K562 (cell line): ENCODE measurements at regions not wholly inside any gene's neighbourhood (a gene's known extent, or its start where the extent isn't known, plus 50 kb on each side); places are given as distances from the start of the nearest gene placed in this dataset.

Experiments
- BRD4 ChIP-seq: fragments of 200-600 bp; sonication (generic); IDR thresholded peaks from 2 replicates; pipeline ENCODE4 v1.6.1; 2017; ENCODE audit warnings: inconsistent platforms
- CCAR2 ChIP-seq: fragments of 200-400 bp; formaldehyde crosslinking; IDR thresholded peaks from 2 replicates; pipeline ENCODE4 v1.6.1; 2017; ENCODE audit warnings: mild to moderate bottlenecking, low read depth, low read length
- CTCF ChIP-seq, 3 experiments: IDR thresholded peaks in 2 of 3; conservative IDR thresholded peaks in 1 of 3; 2 replicates each; pipeline ENCODE4 v1.5.1; 2011 to 2012; ENCODE audit warnings: low read length in 3 of 3, mild to moderate bottlenecking in 3 of 3, control low read depth in 2 of 3, improper control_type of control experiment in 1 of 3, inconsistent platforms in 1 of 3, low read depth in 1 of 3, mixed read lengths in 1 of 3, moderate library complexity in 1 of 3; ENCODE audit not compliant: insufficient read depth in 2 of 3
- FOXM1 ChIP-seq, 2 experiments: fragments of 450-650 bp in 1 of 2; sonication (generic) in 1 of 2; formaldehyde crosslinking in 1 of 2; IDR thresholded peaks; 2 replicates each; pipeline versions ENCODE4 v1.6.1 to v1.9.0; 2017 to 2022; ENCODE audit warnings: low read depth in 2 of 2, mild to moderate bottlenecking in 2 of 2, missing genetic modification reagents in 1 of 2, moderate library complexity in 1 of 2
- JUN ChIP-seq, 2 experiments: sonication (generic) in 1 of 2; formaldehyde crosslinking in 1 of 2; IDR thresholded peaks; 2 replicates each; pipeline versions ENCODE4 v1.6.1 to v1.8.0; 2012 to 2022; ENCODE audit warnings: borderline replicate concordance in 2 of 2, mild to moderate bottlenecking in 2 of 2, improper control_type of control experiment in 1 of 2, low read depth in 1 of 2, low read length in 1 of 2, missing genetic modification reagents in 1 of 2
- JUNB ChIP-seq: fragments of 450-650 bp; formaldehyde crosslinking; conservative IDR thresholded peaks from 2 replicates; pipeline ENCODE4 v1.4.0; 2020; ENCODE audit warnings: mild to moderate bottlenecking
- MTA3 ChIP-seq: fragments of 450-650 bp; formaldehyde crosslinking; IDR thresholded peaks from 2 replicates; pipeline ENCODE4 v1.6.1; 2017; ENCODE audit warnings: mild to moderate bottlenecking, borderline replicate concordance
- POLR2A ChIP-seq: fragments of 450-650 bp; conservative IDR thresholded peaks from 2 replicates; pipeline ENCODE4 v1.6.1; 2016
- POLR2B ChIP-seq: fragments of 450-650 bp; IDR thresholded peaks from 2 replicates; pipeline ENCODE4 v1.6.1; 2018; ENCODE audit warnings: low read depth; ENCODE audit not compliant: partially characterized antibody
- SAFB2 ChIP-seq: fragments of 200-400 bp; formaldehyde crosslinking; IDR thresholded peaks from 2 replicates; pipeline ENCODE4 v1.6.1; 2018; ENCODE audit warnings: borderline replicate concordance, low read length, low read depth, moderate library complexity; ENCODE audit not compliant: severe bottlenecking
- TFAP4 ChIP-seq: sonication (generic); formaldehyde crosslinking; IDR thresholded peaks from 2 replicates; pipeline ENCODE4 v1.8.0; 2022; ENCODE audit warnings: missing genetic modification reagents, mild to moderate bottlenecking, moderate library complexity, borderline replicate concordance
- TSHZ1 ChIP-seq: fragments of 250-450 bp; sonication (Bioruptor Pico); IDR thresholded peaks from 2 replicates; pipeline ENCODE4 v1.4.0; 2020; ENCODE audit warnings: mild to moderate bottlenecking, moderate library complexity
- YY1 ChIP-seq, 3 experiments: IDR thresholded peaks; 2 replicates each; pipeline ENCODE4 v1.6.1; 2011; ENCODE audit warnings: low read length in 2 of 3, mild to moderate bottlenecking in 2 of 3, moderate library complexity in 2 of 3, borderline replicate concordance in 1 of 3, control low read depth in 1 of 3, low read depth in 1 of 3; ENCODE audit not compliant: insufficient read depth in 3 of 3, insufficient replicate concordance in 2 of 3, control insufficient read depth in 1 of 3, insufficient read length in 1 of 3; ENCODE audit errors: extremely low read depth in 1 of 3
- ZNF384 ChIP-seq: IDR thresholded peaks from 2 replicates; pipeline ENCODE4 v1.6.1; 2012; ENCODE audit warnings: low read depth, low read length, improper control_type of control experiment

- no peak for TF ChIP-seq CTCF (IDR thresholded peaks at IDR 0.05 in 2 of 3, conservative IDR thresholded peaks at IDR 0.05 in 1 of 3; ENCODE audit: insufficient read depth in 2 of 3, low read depth in 1 of 3, low read length in 3 of 3)
- no peak for TF ChIP-seq SAFB2
- no peak for TF ChIP-seq BRD4
- TF ChIP-seq ZNF384 = no peak
- TF ChIP-seq POLR2B = no peak
- no peak for TF ChIP-seq JUN (IDR thresholded peaks at IDR 0.05; ENCODE audit: borderline replicate concordance, low read depth, low read length)
- no peak for TF ChIP-seq JUN (CRISPR knock-in tag; IDR thresholded peaks at IDR 0.05; ENCODE audit: borderline replicate concordance)
- no peak for TF ChIP-seq POLR2A
- TF ChIP-seq TSHZ1 (CRISPR knock-in tag) = no peak
- TF ChIP-seq JUNB (CRISPR knock-in tag) = no peak
- no peak for TF ChIP-seq MTA3
- TF ChIP-seq YY1 (IDR thresholded peaks at IDR 0.05; ENCODE audit: borderline replicate concordance in 1 of 3, control insufficient read depth in 1 of 3, extremely low read depth in 1 of 3, insufficient read depth in 3 of 3, insufficient read length in 1 of 3, insufficient replicate concordance in 2 of 3, low read depth in 1 of 3, low read length in 2 of 3) = no peak
- TF ChIP-seq CCAR2 = no peak
- no peak for TF ChIP-seq FOXM1 (IDR thresholded peaks at IDR 0.05; ENCODE audit: low read depth)
- TF ChIP-seq FOXM1 (CRISPR knock-in tag; IDR thresholded peaks at IDR 0.05; ENCODE audit: low read depth) = no peak
- no peak for TF ChIP-seq TFAP4 (CRISPR knock-in tag)
Measured at GRCh38 chr12:119274636-119275065, 59.9 kb upstream of the CCDC60 start.
